SU-DHL-6 (cell line): ENCODE measurements at regions not wholly inside any gene's neighbourhood (a gene's known extent, or its start where the extent isn't known, plus 50 kb on each side); places are given as distances from the start of the nearest gene placed in this dataset.

Experiments
- CTCF ChIP-seq: fragments of 200-600 bp; sonication (generic); IDR thresholded peaks from one replicate; pipeline ENCODE4 v1.5.1; 2017; ENCODE audit warnings: antibody characterized with exemption, mild to moderate bottlenecking, low read length, moderate library complexity; ENCODE audit not compliant: insufficient read depth, poor library complexity, severe bottlenecking
- EZH2phosphoT487 ChIP-seq: fragments of 200-600 bp; sonication (generic), shearing (Covaris generic); conservative IDR thresholded peaks from 2 replicates; pipeline ENCODE4 v1.6.1; 2018; ENCODE audit warnings: mild to moderate bottlenecking, antibody characterized with exemption, low read length, moderate library complexity, mixed read lengths

DNA sequence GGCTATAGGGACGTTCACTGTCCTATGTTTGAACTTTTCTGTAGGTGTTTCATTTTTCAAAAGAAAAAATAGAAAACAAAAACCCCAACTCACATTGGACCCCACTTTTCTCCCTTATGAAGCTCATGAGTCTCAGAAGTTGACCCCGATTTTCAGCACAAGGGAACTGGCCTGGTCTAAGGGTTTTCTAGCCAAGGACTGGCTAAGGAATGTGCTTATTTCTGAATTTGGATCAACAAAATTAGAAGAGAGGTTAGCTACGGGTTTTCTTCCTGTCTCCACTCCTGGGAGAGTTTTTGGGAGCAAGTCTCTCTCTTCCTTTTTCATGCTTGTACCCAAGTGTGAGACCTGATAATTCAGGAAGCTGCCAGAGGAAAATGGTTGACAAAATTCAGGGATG lies 453.2 kb downstream of the KLF12 start:
- no peak for TF ChIP-seq CTCF
- TF ChIP-seq EZH2phosphoT487, result no peak
